ENCODE measurements at regions not wholly inside any gene's neighbourhood (a gene's known extent, or its start where the extent isn't known, plus 50 kb on each side); places are given as distances from the start of the nearest gene placed in this dataset.
A peak's percentile ranks its signal among the peaks of the same experiment; 100 is the strongest.

DNA sequence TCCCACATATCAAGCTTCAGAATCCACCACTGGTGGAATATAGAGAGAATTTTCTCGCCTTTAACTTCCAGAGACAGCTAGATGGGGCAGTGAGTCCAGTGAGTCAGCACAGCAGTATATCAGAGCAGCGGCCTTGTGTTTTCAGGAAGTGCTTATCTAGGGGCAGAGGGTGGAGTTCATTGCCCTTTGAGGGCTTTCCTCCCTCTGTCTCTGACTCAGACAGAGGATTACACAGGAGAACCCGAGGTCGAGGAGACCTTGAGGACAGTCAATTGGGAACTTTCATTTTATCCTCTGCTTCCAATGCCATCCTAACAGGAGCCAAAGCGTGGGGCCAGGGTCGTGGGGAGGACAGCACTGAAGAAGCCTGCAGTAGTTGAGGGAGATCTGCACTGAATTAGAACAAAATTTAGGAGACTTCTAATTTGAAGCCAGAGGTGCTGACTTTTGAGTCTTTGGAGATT lies 109.6 kb upstream of the UMPS start:
- DNase-seq (ENCODE audit: low spot score) (peak; percentile 96), FAIRE-seq (peak; percentile 87), ATAC-seq (peak; percentile 97)
- Histone ChIP-seq H3K4me2 (ENCODE audit: low read depth, low read length) (peak overlapping the region; percentile 79), H3K9me3 (ENCODE audit: low read length) (no peaks in the 10 kb centered on the region), H3K79me2 (ENCODE audit: insufficient read depth, low read length) (peaks cover 33% of the 10 kb centered on the region), H3K36me3 (replicated peaks in 1 of 2; ENCODE audit: control insufficient read depth in 1 of 2, insufficient read depth in 2 of 2, low read length in 2 of 2) (no peaks in the 10 kb centered on the region), H3K4me1 (ENCODE audit: insufficient read depth, low read length) (peaks cover 83% of the 10 kb centered on the region), H3K27me3 (ENCODE audit: control insufficient read depth in 1 of 2, insufficient read depth in 2 of 2, low read length in 2 of 2) (no peaks in the 10 kb centered on the region), H2AFZ (ENCODE audit: low read length) (no peak overlapping the region), H3K9ac (ENCODE audit: insufficient read depth, low read depth, low read length) (peak overlapping the region; percentile 73), H3K4me3 (replicated peaks in 1 of 3; ENCODE audit: insufficient read depth in 1 of 3, low read depth in 2 of 3, low read length in 3 of 3) (peak overlapping the region; percentile 28 to 48 (median 31); a peak in 4 of 6 replicates), H4K20me1 (ENCODE audit: insufficient read depth, low read length) (no peaks in the 10 kb centered on the region), H3K27ac (ENCODE audit: extremely low read length, insufficient read depth, low read length) (peak overlapping the region; percentile 95)
- BruUV-seq (replicated peaks): no TSS peak
- intact Hi-C loops (cut with micrococcal nuclease; ENCODE audit: unreplicated experiment) (loop anchor here (1.0 to 2.0 kb wide), 3 partner anchors 14 to 78 kb away; no protein-coding TSS in a partner anchor), in situ Hi-C loops (cut with HindIII; ENCODE audit: extremely low pct_ligation_motif_present, low pct_unique_long_range_greater_than_20kb) (loop anchor here (5.0 kb wide), 1 partner anchor 33 kb away; no protein-coding TSS in a partner anchor)
- WGBS (ENCODE audit: low lambda C conversion rate): 0% methylated on average over 3 of the region's 6 CpGs
- ChIA-PET CTCF (ENCODE audit: low intra/inter-chr PET ratio, low total read pairs) (no interaction called here), POLR2A (interaction anchor here (0.8 to 6.5 kb wide), 9 partner anchors 10 to 281 kb away, joined by 3 to 114 read pairs (median 6); no protein-coding TSS in a partner anchor)
- TF ChIP-seq, protein P1, sequence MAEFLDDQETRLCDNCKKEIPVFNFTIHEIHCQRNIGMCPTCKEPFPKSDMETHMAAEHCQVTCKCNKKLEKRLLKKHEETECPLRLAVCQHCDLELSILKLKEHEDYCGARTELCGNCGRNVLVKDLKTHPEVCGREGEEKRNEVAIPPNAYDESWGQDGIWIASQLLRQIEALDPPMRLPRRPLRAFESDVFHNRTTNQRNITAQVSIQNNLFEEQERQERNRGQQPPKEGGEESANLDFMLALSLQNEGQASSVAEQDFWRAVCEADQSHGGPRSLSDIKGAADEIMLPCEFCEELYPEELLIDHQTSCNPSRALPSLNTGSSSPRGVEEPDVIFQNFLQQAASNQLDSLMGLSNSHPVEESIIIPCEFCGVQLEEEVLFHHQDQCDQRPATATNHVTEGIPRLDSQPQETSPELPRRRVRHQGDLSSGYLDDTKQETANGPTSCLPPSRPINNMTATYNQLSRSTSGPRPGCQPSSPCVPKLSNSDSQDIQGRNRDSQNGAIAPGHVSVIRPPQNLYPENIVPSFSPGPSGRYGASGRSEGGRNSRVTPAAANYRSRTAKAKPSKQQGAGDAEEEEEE (CRISPR knock-in tag; IDR thresholded peaks at IDR 0.05; ENCODE audit: borderline replicate concordance): no peak
- peak; percentile 6; the same call in 1 of the 2 replicates for TF ChIP-seq ZNF460 (CRISPR knock-in tag; IDR thresholded peaks at IDR 0.05; ENCODE audit: borderline replicate concordance)
- peak; percentile 47 to 50 for TF ChIP-seq MAFK (conservative IDR thresholded peaks at IDR 0.05 in 1 of 2, IDR thresholded peaks at IDR 0.05 in 1 of 2; ENCODE audit: low read length in 2 of 2)
- TF ChIP-seq ZNF615 (CRISPR knock-in tag; IDR thresholded peaks at IDR 0.05; ENCODE audit: borderline replicate concordance): no peak
- TF ChIP-seq, protein P2, sequence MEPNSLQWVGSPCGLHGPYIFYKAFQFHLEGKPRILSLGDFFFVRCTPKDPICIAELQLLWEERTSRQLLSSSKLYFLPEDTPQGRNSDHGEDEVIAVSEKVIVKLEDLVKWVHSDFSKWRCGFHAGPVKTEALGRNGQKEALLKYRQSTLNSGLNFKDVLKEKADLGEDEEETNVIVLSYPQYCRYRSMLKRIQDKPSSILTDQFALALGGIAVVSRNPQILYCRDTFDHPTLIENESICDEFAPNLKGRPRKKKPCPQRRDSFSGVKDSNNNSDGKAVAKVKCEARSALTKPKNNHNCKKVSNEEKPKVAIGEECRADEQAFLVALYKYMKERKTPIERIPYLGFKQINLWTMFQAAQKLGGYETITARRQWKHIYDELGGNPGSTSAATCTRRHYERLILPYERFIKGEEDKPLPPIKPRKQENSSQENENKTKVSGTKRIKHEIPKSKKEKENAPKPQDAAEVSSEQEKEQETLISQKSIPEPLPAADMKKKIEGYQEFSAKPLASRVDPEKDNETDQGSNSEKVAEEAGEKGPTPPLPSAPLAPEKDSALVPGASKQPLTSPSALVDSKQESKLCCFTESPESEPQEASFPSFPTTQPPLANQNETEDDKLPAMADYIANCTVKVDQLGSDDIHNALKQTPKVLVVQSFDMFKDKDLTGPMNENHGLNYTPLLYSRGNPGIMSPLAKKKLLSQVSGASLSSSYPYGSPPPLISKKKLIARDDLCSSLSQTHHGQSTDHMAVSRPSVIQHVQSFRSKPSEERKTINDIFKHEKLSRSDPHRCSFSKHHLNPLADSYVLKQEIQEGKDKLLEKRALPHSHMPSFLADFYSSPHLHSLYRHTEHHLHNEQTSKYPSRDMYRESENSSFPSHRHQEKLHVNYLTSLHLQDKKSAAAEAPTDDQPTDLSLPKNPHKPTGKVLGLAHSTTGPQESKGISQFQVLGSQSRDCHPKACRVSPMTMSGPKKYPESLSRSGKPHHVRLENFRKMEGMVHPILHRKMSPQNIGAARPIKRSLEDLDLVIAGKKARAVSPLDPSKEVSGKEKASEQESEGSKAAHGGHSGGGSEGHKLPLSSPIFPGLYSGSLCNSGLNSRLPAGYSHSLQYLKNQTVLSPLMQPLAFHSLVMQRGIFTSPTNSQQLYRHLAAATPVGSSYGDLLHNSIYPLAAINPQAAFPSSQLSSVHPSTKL (CRISPR knock-in tag; IDR thresholded peaks at IDR 0.05): peak; percentile 98
- TF ChIP-seq, protein P3, sequence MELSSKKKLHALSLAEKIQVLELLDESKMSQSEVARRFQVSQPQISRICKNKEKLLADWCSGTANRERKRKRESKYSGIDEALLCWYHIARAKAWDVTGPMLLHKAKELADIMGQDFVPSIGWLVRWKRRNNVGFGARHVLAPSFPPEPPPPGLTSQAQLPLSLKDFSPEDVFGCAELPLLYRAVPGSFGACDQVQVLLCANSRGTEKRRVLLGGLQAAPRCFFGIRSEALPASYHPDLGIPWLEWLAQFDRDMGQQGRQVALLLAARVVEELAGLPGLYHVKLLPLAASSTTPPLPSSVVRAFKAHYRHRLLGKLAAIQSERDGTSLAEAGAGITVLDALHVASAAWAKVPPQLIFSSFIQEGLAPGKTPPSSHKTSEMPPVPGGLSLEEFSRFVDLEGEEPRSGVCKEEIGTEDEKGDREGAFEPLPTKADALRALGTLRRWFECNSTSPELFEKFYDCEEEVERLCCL (CRISPR knock-in tag; IDR thresholded peaks at IDR 0.05; ENCODE audit: borderline replicate concordance): no peak
- TF ChIP-seq, protein P4, sequence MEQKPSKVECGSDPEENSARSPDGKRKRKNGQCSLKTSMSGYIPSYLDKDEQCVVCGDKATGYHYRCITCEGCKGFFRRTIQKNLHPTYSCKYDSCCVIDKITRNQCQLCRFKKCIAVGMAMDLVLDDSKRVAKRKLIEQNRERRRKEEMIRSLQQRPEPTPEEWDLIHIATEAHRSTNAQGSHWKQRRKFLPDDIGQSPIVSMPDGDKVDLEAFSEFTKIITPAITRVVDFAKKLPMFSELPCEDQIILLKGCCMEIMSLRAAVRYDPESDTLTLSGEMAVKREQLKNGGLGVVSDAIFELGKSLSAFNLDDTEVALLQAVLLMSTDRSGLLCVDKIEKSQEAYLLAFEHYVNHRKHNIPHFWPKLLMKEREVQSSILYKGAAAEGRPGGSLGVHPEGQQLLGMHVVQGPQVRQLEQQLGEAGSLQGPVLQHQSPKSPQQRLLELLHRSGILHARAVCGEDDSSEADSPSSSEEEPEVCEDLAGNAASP (CRISPR knock-in tag; IDR thresholded peaks at IDR 0.05; ENCODE audit: borderline replicate concordance): peak; percentile 96
- no peak for TF ChIP-seq RAD51 (IDR thresholded peaks at IDR 0.05; ENCODE audit: borderline replicate concordance)
- peak; percentile 94 for TF ChIP-seq NFIC (IDR thresholded peaks at IDR 0.05; ENCODE audit: low read length)
- TF ChIP-seq ARNTL (CRISPR knock-in tag; IDR thresholded peaks at IDR 0.05): peak; percentile 32; the same call in 1 of the 2 replicates

Data from HepG2 (cell line).